ENCODE measurements at regions not wholly inside any gene's neighbourhood (a gene's known extent, or its start where the extent isn't known, plus 50 kb on each side); places are given as distances from the start of the nearest gene placed in this dataset.

GRCh38 chr13:34064456-34065205, 246.7 kb downstream of the RFC3 start:
- TF ChIP-seq CTCF (IDR thresholded peaks at IDR 0.05; ENCODE audit: insufficient read depth, low read length), result no peak
- peak; percentile 17 for DNase-seq (ENCODE audit: low read depth)
- H3K4me3 ChIP-seq (ENCODE audit: low read depth, low read length), result no peak overlapping the region

- no peak for TF ChIP-seq CTCF (IDR thresholded peaks at IDR 0.05; ENCODE audit: insufficient read depth, low read length)
- no peak overlapping the region for H3K4me3 ChIP-seq (ENCODE audit: low read depth, low read length)
Observed at GRCh38 chr13:34065928-34066327, 248.0 kb downstream of the RFC3 start.

GRCh38 chr13:34066344-34066743, 248.4 kb downstream of the RFC3 start:
- DNase-seq (ENCODE audit: low read depth), result no peak
- no peak for TF ChIP-seq CTCF (IDR thresholded peaks at IDR 0.05; ENCODE audit: insufficient read depth, low read length)
- H3K4me3 ChIP-seq (ENCODE audit: low read depth, low read length), result no peak overlapping the region

More at GRCh38 chr13:34065928-34066327, 248.0 kb downstream of the RFC3 start:
- no peak for DNase-seq (ENCODE audit: low read depth)

- no peak overlapping the region for H3K4me3 ChIP-seq (ENCODE audit: low read depth, low read length)
- DNase-seq (ENCODE audit: low read depth), result peak; percentile 29
- TF ChIP-seq CTCF (IDR thresholded peaks at IDR 0.05; ENCODE audit: insufficient read depth, low read length), result no peak
Observed at GRCh38 chr13:34070006-34070405, 252.1 kb downstream of the RFC3 start.

- DNase-seq (ENCODE audit: low read depth), result no peak
- H3K4me3 ChIP-seq (ENCODE audit: low read depth, low read length), result no peak overlapping the region
- no peak for TF ChIP-seq CTCF (IDR thresholded peaks at IDR 0.05; ENCODE audit: insufficient read depth, low read length)
Observed at GRCh38 chr13:34070544-34071303, 252.8 kb downstream of the RFC3 start.

- DNase-seq (ENCODE audit: low read depth), result peak; percentile 58
- TF ChIP-seq CTCF (IDR thresholded peaks at IDR 0.05; ENCODE audit: insufficient read depth, low read length), result no peak
- H3K4me3 ChIP-seq (ENCODE audit: low read depth, low read length), result no peak overlapping the region
Observed at GRCh38 chr13:34076319-34076718, 258.4 kb downstream of the RFC3 start.
